B cell (primary cell): ENCODE measurements at regions not wholly inside any gene's neighbourhood (a gene's known extent, or its start where the extent isn't known, plus 50 kb on each side); places are given as distances from the start of the nearest gene placed in this dataset.

Source experiments
- ATAC-seq: fragments of 200-7000 bp; cut with Tn5 transposase; one replicate; pipeline ENCODE4 v1.10.0; 2021; ENCODE audit warnings: low read depth, mild to moderate bottlenecking, moderate number of reproducible peaks, moderate library complexity
- CTCF ChIA-PET: fragments of 350-600 bp; sonication (Branson Sonifier 250); formaldehyde crosslinking; loops from one replicate; lab custom pipeline; 2021; ENCODE audit warnings: antibody characterized with exemption, inconsistent platforms; lab: Charles Lee
- POLR2A ChIA-PET: fragments of 350-600 bp; sonication (Branson Sonifier 250); formaldehyde crosslinking; loops from one replicate; lab custom pipeline; 2021; ENCODE audit warnings: antibody characterized with exemption; lab: Charles Lee
- DNase-seq: peaks from one replicate; pipeline ENCODE4 v3.0.0; 2013
- H2AFZ ChIP-seq: 2 replicates; pipeline ENCODE4 v1.6.1; 2012; ENCODE audit warnings: mild to moderate bottlenecking, low read depth, low read length; ENCODE audit not compliant: insufficient read depth, poor library complexity, severe bottlenecking
- H3K27ac ChIP-seq, 2 donors: 1 replicate in 1 of 2; 2 replicates in 1 of 2; pipeline ENCODE4 v1.5.1; 2012 to 2013; ENCODE audit warnings: low read length in 2 of 2, mild to moderate bottlenecking in 2 of 2, moderate library complexity in 1 of 2
- H3K27me3 ChIP-seq, 4 experiments: fragments of 200-600 bp in 1 of 4; sonication (generic) in 1 of 4; replicated peaks in 1 of 4; 1 replicate in 2 of 4; 2 replicates in 2 of 4; pipeline versions ENCODE4 v1.6.1 to v1.7.0; 2013 to 2016; ENCODE audit warnings: low read length in 3 of 4, mild to moderate bottlenecking in 2 of 4, mixed read lengths in 1 of 4, moderate library complexity in 1 of 4; ENCODE audit not compliant: insufficient read depth in 4 of 4, control insufficient read depth in 3 of 4; ENCODE audit errors: control extremely low read depth in 1 of 4
- H3K36me3 ChIP-seq, 2 experiments: replicated peaks in 1 of 2; 1 replicate in 1 of 2; 2 replicates in 1 of 2; pipeline versions ENCODE4 v1.6.1 to v1.7.1; 2013; ENCODE audit warnings: low read length in 1 of 2; ENCODE audit not compliant: insufficient read depth in 2 of 2, control insufficient read depth in 1 of 2; ENCODE audit errors: control extremely low read depth in 1 of 2, extremely low read depth in 1 of 2
- H3K4me1 ChIP-seq, 2 donors: fragments of 200-600 bp in 1 of 2; sonication (generic) in 1 of 2; 1 replicate in 1 of 2; 2 replicates in 1 of 2; pipeline versions ENCODE4 v1.5.1 to v1.6.1; 2013 to 2017; ENCODE audit warnings: low read length in 2 of 2; ENCODE audit not compliant: control insufficient read depth in 2 of 2, insufficient read depth in 2 of 2
- H3K4me2 ChIP-seq: replicated peaks from 2 replicates; pipeline ENCODE3; 2012; ENCODE audit warnings: mild to moderate bottlenecking, low read depth, low read length; ENCODE audit not compliant: poor library complexity, severe bottlenecking
- H3K4me3 ChIP-seq, 5 experiments: fragments of 200-600 bp in 1 of 5; sonication (generic) in 1 of 5; 1 replicate in 3 of 5; 2 replicates in 2 of 5; pipeline versions ENCODE4 v1.5.1 to v1.7.0; 2011 to 2016; ENCODE audit warnings: low read length in 4 of 5, mild to moderate bottlenecking in 4 of 5, low read depth in 2 of 5, control low read depth in 1 of 5, moderate library complexity in 1 of 5; ENCODE audit not compliant: insufficient read depth in 1 of 5; ENCODE audit errors: control extremely low read depth in 1 of 5, extremely low read depth in 1 of 5
- H3K79me2 ChIP-seq: fragments of 200-600 bp; sonication (generic); one replicate; pipeline ENCODE4 v1.6.0; 2016; ENCODE audit warnings: low read length; ENCODE audit not compliant: control insufficient read depth, insufficient read depth
- H3K9ac ChIP-seq: fragments of 200-600 bp; sonication (generic); 2 replicates; pipeline ENCODE4 v1.6.1; 2017; ENCODE audit warnings: mild to moderate bottlenecking, low read length, moderate library complexity
- H3K9me3 ChIP-seq, 3 donors: one replicate each; pipeline versions ENCODE4 v1.6.1 to v1.7.1; 2013; ENCODE audit warnings: low read length in 2 of 3; ENCODE audit not compliant: control insufficient read depth in 2 of 3, insufficient read depth in 1 of 3; ENCODE audit errors: control extremely low read depth in 1 of 3
- H4K20me1 ChIP-seq: 2 replicates; pipeline ENCODE4 v1.6.0; 2012; ENCODE audit warnings: mild to moderate bottlenecking, low read length; ENCODE audit not compliant: insufficient read depth, control insufficient read depth, poor library complexity, severe bottlenecking
- H3K27ac Mint-ChIP-seq: one replicate; pipeline ENCODE4 v1.8.0; 2021; ENCODE audit warnings: mixed read lengths
- H3K27me3 Mint-ChIP-seq: one replicate; pipeline ENCODE4 v1.8.0; 2021; ENCODE audit warnings: mixed read lengths
- H3K4me1 Mint-ChIP-seq: one replicate; pipeline ENCODE4 v1.8.0; 2021; ENCODE audit warnings: mixed read lengths
- H3K4me3 Mint-ChIP-seq: one replicate; pipeline ENCODE4 v1.8.0; 2021; ENCODE audit warnings: mixed read lengths
- H3K9me3 Mint-ChIP-seq: one replicate; pipeline ENCODE4 v1.8.0; 2022; ENCODE audit warnings: mixed read lengths; ENCODE audit not compliant: insufficient read depth
- EZH2 ChIP-seq: IDR thresholded peaks from 2 replicates; pipeline ENCODE4 v1.6.1; 2012; ENCODE audit warnings: borderline replicate concordance, low read depth, mild to moderate bottlenecking, moderate library complexity, low read length; ENCODE audit not compliant: insufficient read depth, poor library complexity, severe bottlenecking
- WGBS: methylation state at CpG from one replicate; pipeline ENCODE4 v1.1.5; 2013; ENCODE audit warnings: missing lambda C conversion rate; ENCODE audit not compliant: insufficient coverage; 5-methylcytosine and 5-hydroxymethylcytosine counted together
- intact Hi-C: fragments of 100-400 bp; cut with micrococcal nuclease; formaldehyde crosslinking; loops from one replicate; pipeline ENCODE4 v1.10.0; 2022
- TF ChIP-seq, protein P1 (sequence below): fragments of 200-600 bp; IDR thresholded peaks from one replicate; pipeline ENCODE4 v1.8.0; 2022; ENCODE audit warnings: antibody characterized with exemption, mild to moderate bottlenecking

DNA sequence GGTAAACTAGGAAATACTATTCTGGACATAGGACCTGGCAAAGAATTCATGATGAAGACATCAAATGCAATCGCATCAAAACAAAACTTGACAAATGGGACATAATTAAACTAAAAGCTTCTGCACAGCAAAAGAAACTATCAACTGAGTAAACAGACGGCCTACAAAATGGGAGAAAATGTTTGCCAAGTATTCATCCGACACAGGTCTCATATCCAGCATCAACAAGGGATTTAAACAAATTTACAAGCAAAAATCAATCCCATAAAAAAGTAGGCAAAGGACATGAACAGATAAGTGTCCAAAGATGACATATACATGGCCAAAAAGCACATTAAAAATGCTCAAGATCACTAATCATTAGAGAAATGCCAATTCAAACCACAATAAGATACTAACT, 1088.9 kb downstream of the NAALADL2 start:
- Histone ChIP-seq H3K4me2 (no peak overlapping the region), H2AFZ (no peak overlapping the region), H3K27ac (no peak overlapping the region), H4K20me1 (no peaks in the 10 kb centered on the region), H3K4me3 (no peak overlapping the region), H3K79me2 (no peaks in the 10 kb centered on the region), H3K9me3 (no peaks in the 10 kb centered on the region), H3K36me3 (no peaks in the 10 kb centered on the region), H3K9ac (no peak overlapping the region), H3K27me3 (no peaks in the 10 kb centered on the region), H3K4me1 (no peaks in the 10 kb centered on the region)
- Mint-ChIP-seq H3K4me1 (no peaks in the 10 kb centered on the region), H3K9me3 (peaks cover 2% of the 10 kb centered on the region), H3K27ac (no peak overlapping the region), H3K4me3 (no peak overlapping the region), H3K27me3 (no peaks in the 10 kb centered on the region)
- ATAC-seq, result no peak
- TF ChIP-seq, protein P1, sequence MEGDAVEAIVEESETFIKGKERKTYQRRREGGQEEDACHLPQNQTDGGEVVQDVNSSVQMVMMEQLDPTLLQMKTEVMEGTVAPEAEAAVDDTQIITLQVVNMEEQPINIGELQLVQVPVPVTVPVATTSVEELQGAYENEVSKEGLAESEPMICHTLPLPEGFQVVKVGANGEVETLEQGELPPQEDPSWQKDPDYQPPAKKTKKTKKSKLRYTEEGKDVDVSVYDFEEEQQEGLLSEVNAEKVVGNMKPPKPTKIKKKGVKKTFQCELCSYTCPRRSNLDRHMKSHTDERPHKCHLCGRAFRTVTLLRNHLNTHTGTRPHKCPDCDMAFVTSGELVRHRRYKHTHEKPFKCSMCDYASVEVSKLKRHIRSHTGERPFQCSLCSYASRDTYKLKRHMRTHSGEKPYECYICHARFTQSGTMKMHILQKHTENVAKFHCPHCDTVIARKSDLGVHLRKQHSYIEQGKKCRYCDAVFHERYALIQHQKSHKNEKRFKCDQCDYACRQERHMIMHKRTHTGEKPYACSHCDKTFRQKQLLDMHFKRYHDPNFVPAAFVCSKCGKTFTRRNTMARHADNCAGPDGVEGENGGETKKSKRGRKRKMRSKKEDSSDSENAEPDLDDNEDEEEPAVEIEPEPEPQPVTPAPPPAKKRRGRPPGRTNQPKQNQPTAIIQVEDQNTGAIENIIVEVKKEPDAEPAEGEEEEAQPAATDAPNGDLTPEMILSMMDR, result no peak
- no peak for TF ChIP-seq EZH2
- WGBS, result 95% methylated on average over 3 of the region's 3 CpGs
- DNase-seq, result no peak
- intact Hi-C loops, result no loop called here
- CTCF ChIA-PET, result no interaction called here
- POLR2A ChIA-PET, result no interaction called here

DNA sequence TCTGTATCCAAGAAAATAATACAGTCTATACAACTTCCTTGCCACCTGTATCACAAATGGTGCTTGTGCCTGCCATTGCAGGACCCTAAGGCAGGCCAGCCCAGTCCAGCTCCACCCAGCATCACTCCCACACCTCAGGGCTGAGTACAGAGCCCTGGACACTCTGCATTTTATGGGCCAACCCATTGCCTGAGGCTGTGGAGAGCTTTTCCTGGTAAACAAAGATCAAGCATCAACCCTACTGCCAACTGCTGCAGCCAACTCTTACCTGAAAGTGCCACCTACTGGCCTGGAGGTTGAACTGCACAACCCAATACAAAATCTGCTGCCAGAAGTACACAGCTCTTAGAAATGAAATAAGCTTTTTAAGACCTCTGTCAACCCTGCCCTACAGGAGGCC, 1082.2 kb downstream of the NAALADL2 start:
- Histone ChIP-seq H4K20me1 (no peaks in the 10 kb centered on the region), H3K4me2 (no peak overlapping the region), H3K27me3 (no peaks in the 10 kb centered on the region), H2AFZ (no peak overlapping the region), H3K27ac (no peak overlapping the region), H3K9ac (no peak overlapping the region), H3K4me3 (no peak overlapping the region), H3K9me3 (peaks cover 0 to 22% (median 0%) of the 10 kb centered on the region in 3 donors), H3K36me3 (no peaks in the 10 kb centered on the region), H3K4me1 (no peaks in the 10 kb centered on the region), H3K79me2 (no peaks in the 10 kb centered on the region)
- intact Hi-C loops, result no loop called here
- no peak for ATAC-seq
- H3K27me3 Mint-ChIP-seq, result no peaks in the 10 kb centered on the region
- ChIA-PET CTCF (no interaction called here), POLR2A (no interaction called here)
- no peak overlapping the region for H3K27ac Mint-ChIP-seq
- H3K4me3 Mint-ChIP-seq, result no peak overlapping the region
- no peak for TF ChIP-seq EZH2
- TF ChIP-seq, protein P1, result peak; percentile 14
- peaks cover 6% of the 10 kb centered on the region for H3K9me3 Mint-ChIP-seq
- H3K4me1 Mint-ChIP-seq, result no peaks in the 10 kb centered on the region
- no peak for DNase-seq
